ENCODE measurements at regions not wholly inside any gene's neighbourhood (a gene's known extent, or its start where the extent isn't known, plus 50 kb on each side); places are given as distances from the start of the nearest gene placed in this dataset.

DNA sequence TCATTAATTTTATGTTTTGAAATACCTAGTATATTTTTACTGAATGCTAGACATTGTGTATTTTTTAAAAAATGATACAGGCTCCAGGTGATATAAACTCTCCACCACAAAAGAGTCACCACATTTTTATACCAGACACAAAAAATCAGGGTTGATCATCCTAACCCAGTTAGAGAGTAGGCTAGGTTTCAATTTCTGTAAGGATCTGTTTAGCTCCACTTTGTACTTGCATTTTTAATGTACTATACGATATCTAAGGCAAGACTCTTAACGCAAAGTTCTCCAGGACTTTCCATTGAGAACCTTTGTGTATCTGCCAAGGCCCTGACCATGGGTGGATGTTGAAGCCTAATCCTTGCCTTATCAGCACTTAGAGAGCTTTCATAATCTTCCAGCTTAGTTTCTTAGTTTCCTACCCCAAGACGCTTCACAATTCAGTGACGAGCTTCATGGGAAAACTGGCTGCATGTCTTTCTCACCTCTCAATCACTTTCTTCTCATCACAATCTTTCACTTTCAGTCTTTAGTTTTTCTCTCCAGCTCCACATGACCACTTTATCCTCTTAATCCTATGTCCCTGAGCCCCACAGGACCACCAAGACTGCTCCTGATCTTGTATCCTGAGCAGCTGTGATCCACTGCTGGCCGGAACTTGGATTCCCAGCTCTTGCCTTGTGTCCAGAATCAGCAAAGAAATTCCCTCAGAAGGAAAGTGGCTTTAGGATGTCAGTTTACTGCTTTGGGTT, 635.8 kb downstream of the RNF144A start:
- TF ChIP-seq POLR2AphosphoS5 (IDR thresholded peaks at IDR 0.05; ENCODE audit: low read depth, low read length) = no peak
- TF ChIP-seq FOXP2 (optimal IDR thresholded peaks at IDR 0.05; ENCODE audit: borderline replicate concordance, extremely low read depth, extremely low read length, insufficient read depth) = no peak
- TF ChIP-seq TAF1 (IDR thresholded peaks at IDR 0.05; ENCODE audit: borderline replicate concordance, insufficient read depth, low read length) = no peak

DNA sequence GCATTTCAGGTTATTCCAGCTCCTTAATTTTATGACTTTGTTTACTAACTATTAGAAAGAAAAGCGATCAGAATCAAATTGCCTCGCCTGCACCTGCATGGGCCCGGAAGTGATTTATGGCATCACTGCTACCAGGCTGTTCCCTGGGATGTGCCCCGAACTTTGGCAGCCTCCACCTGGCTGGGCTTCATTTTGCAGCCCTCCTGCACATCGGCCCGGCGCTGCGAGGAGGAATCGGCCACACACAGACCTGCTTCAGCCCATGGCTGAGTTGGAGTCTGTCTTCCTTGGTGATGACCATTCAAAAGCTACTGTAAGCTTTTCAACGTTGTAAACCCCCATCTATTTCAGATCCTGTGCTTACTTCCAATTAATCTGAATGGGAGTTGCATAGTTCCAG, 638.0 kb downstream of the RNF144A start:
- TF ChIP-seq POLR2AphosphoS5 (IDR thresholded peaks at IDR 0.05; ENCODE audit: low read depth, low read length) (no peak), FOXP2 (optimal IDR thresholded peaks at IDR 0.05; ENCODE audit: borderline replicate concordance, extremely low read depth, extremely low read length, insufficient read depth) (no peak), SIN3A (IDR thresholded peaks at IDR 0.05; ENCODE audit: borderline replicate concordance, insufficient read depth, low read length) (no peak)

DNA sequence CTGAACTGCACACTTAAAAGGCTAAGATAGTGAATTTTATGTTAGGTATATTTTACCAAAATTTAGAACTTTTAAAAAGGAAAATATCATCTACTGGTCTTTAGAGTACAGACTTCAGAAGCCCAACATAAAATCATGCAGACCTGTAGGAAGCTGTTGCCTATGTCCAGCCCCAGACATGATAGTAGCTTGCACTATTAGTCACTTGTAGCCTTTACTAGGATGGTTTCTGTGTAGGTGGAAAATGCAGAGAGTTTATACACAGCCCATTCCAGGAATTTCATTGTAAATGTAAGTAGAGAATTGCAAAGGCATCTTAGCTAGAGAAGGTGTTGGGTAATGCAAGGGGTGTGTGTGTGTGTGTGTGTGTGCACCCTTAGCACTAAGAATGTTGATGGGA, 640.2 kb downstream of the RNF144A start:
- TF ChIP-seq TAF1 (IDR thresholded peaks at IDR 0.05; ENCODE audit: borderline replicate concordance, insufficient read depth, low read length) (no peak), SIN3A (IDR thresholded peaks at IDR 0.05; ENCODE audit: borderline replicate concordance, insufficient read depth, low read length) (no peak), FOXP2 (optimal IDR thresholded peaks at IDR 0.05; ENCODE audit: borderline replicate concordance, extremely low read depth, extremely low read length, insufficient read depth) (no peak), POLR2AphosphoS5 (IDR thresholded peaks at IDR 0.05; ENCODE audit: low read depth, low read length) (no peak)
- TF ChIP-seq, protein P1, sequence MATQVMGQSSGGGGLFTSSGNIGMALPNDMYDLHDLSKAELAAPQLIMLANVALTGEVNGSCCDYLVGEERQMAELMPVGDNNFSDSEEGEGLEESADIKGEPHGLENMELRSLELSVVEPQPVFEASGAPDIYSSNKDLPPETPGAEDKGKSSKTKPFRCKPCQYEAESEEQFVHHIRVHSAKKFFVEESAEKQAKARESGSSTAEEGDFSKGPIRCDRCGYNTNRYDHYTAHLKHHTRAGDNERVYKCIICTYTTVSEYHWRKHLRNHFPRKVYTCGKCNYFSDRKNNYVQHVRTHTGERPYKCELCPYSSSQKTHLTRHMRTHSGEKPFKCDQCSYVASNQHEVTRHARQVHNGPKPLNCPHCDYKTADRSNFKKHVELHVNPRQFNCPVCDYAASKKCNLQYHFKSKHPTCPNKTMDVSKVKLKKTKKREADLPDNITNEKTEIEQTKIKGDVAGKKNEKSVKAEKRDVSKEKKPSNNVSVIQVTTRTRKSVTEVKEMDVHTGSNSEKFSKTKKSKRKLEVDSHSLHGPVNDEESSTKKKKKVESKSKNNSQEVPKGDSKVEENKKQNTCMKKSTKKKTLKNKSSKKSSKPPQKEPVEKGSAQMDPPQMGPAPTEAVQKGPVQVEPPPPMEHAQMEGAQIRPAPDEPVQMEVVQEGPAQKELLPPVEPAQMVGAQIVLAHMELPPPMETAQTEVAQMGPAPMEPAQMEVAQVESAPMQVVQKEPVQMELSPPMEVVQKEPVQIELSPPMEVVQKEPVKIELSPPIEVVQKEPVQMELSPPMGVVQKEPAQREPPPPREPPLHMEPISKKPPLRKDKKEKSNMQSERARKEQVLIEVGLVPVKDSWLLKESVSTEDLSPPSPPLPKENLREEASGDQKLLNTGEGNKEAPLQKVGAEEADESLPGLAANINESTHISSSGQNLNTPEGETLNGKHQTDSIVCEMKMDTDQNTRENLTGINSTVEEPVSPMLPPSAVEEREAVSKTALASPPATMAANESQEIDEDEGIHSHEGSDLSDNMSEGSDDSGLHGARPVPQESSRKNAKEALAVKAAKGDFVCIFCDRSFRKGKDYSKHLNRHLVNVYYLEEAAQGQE (IDR thresholded peaks at IDR 0.05; ENCODE audit: insufficient read depth in 1 of 2, low read depth in 2 of 2, low read length in 2 of 2) = no peak

DNA sequence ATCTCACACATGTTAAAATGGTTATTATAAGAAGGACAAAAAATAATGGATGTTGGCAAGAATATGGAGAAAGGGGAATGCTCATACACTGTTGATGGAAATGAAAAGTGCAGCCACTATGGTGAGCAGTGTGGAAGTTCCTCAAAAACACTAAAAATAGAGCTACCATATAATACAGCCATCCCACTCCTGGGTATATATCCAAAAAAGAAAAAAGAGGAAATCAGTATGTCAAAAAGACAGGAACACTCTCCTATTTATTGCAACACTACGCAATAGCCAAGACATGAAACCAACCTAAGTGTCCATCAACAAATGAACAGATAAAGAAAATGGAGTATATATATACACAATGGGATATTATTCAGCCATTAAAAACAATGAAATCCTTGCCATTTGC, 642.6 kb downstream of the RNF144A start:
- TF ChIP-seq, protein P1 (IDR thresholded peaks at IDR 0.05; ENCODE audit: insufficient read depth in 1 of 2, low read depth in 2 of 2, low read length in 2 of 2) = no peak
- TF ChIP-seq SIN3A (IDR thresholded peaks at IDR 0.05; ENCODE audit: borderline replicate concordance, insufficient read depth, low read length) (no peak), POLR2AphosphoS5 (IDR thresholded peaks at IDR 0.05; ENCODE audit: low read depth, low read length) (no peak), TAF1 (IDR thresholded peaks at IDR 0.05; ENCODE audit: borderline replicate concordance, insufficient read depth, low read length) (no peak), FOXP2 (optimal IDR thresholded peaks at IDR 0.05; ENCODE audit: borderline replicate concordance, extremely low read depth, extremely low read length, insufficient read depth) (no peak)

DNA sequence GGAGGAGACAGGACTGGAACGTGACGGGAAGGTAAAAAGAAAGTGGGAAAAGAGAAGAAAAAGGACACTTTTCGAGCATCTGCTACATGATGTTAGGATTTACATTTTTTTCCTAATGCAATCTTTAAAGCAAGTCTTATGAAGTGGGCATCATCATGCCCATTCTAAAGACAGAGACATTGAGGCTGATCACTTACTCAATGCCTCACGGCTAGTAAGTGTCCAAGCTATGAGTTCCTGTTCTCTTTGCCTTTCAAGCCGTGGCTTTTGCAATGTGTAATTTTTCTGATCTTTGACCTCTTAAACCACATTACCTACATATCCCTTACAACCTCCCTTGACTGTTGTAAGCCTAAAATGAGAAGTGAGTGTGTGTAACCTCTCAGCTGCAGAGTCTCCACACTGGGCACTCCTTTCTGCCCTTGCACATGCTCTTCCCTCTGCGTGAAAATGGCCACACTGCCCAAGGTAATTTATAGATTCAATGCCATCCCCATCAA, 649.2 kb downstream of the RNF144A start:
- TF ChIP-seq, protein P1 (IDR thresholded peaks at IDR 0.05; ENCODE audit: insufficient read depth in 1 of 2, low read depth in 2 of 2, low read length in 2 of 2) = no peak
- TF ChIP-seq SIN3A (IDR thresholded peaks at IDR 0.05; ENCODE audit: borderline replicate concordance, insufficient read depth, low read length) (no peak), FOXP2 (optimal IDR thresholded peaks at IDR 0.05; ENCODE audit: borderline replicate concordance, extremely low read depth, extremely low read length, insufficient read depth) (no peak), TAF1 (IDR thresholded peaks at IDR 0.05; ENCODE audit: borderline replicate concordance, insufficient read depth, low read length) (no peak), POLR2AphosphoS5 (IDR thresholded peaks at IDR 0.05; ENCODE audit: low read depth, low read length) (no peak)

DNA sequence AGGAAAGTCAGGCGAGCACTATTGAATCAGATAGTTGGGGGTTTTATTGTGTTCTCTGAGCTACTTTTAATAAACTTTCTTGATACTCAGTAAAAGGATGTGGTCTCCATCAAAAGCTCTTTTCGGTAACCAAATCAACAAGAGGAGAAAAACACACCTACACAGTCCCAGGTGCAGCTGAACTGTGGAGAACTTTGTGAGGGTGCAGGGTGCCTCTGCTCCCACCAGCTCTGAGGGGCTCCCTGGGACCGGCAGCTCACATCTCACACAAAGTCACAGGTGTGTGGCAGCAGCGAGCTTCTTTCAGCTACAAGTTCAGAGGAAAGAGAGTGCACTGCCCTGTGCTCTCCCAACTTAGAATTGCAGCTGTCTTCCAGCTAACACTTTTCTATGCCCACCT, 650.4 kb downstream of the RNF144A start:
- TF ChIP-seq, protein P1 (IDR thresholded peaks at IDR 0.05; ENCODE audit: insufficient read depth in 1 of 2, low read depth in 2 of 2, low read length in 2 of 2) = no peak
